GM12873 (cell line): ENCODE measurements at regions not wholly inside any gene's neighbourhood (a gene's known extent, or its start where the extent isn't known, plus 50 kb on each side); places are given as distances from the start of the nearest gene placed in this dataset.

Experiments used
- CTCF ChIP-seq: IDR thresholded peaks from 2 replicates; pipeline ENCODE4 v1.5.1; 2012; ENCODE audit warnings: low read depth, mild to moderate bottlenecking, moderate library complexity, low read length, control low read depth; ENCODE audit not compliant: insufficient read depth; ENCODE audit errors: missing control alignments

GRCh38 chrX:723781-724180 lies 93.2 kb downstream of the SHOX start:
- TF ChIP-seq CTCF: no peak

- TF ChIP-seq CTCF: no peak
Measured at GRCh38 chrX:721354-721753, 90.8 kb downstream of the SHOX start.

GRCh38 chrX:720825-721224 lies 90.2 kb downstream of the SHOX start:
- no peak for TF ChIP-seq CTCF

- TF ChIP-seq CTCF: no peak
Measured at GRCh38 chrX:720250-720649, 89.7 kb downstream of the SHOX start.

GRCh38 chrX:716136-716535 lies 85.5 kb downstream of the SHOX start:
- TF ChIP-seq CTCF: no peak

GRCh38 chrX:714131-714530 lies 83.5 kb downstream of the SHOX start:
- no peak for TF ChIP-seq CTCF
